ENCODE measurements at regions not wholly inside any gene's neighbourhood (a gene's known extent, or its start where the extent isn't known, plus 50 kb on each side); places are given as distances from the start of the nearest gene placed in this dataset.

GRCh38 chr11:87438416-87438815 is 400.7 kb downstream of the TMEM135 start:
- DNase-seq (ENCODE audit: low spot score): no peak
- TF ChIP-seq CTCF (IDR thresholded peaks at IDR 0.05) (no peak), EZH2 (IDR thresholded peaks at IDR 0.05) (no peak)
- Histone ChIP-seq H3K9me3 (ENCODE audit: low read depth) (no peaks in the 10 kb centered on the region), H3K9ac (no peak overlapping the region), H3K36me3 (no peaks in the 10 kb centered on the region), H3K4me3 (no peak overlapping the region), H3K27me3 (no peaks in the 10 kb centered on the region), H3F3A (ENCODE audit: low read depth) (no peaks in the 10 kb centered on the region), H3K79me2 (ENCODE audit: low read depth) (no peaks in the 10 kb centered on the region), H2AFZ (replicated peaks) (no peak overlapping the region), H3K4me2 (no peak overlapping the region), H4K20me1 (ENCODE audit: low read depth) (no peaks in the 10 kb centered on the region), H3K4me1 (no peaks in the 10 kb centered on the region), H3K27ac (no peak overlapping the region)
- no peak overlapping the region for H3K27ac Mint-ChIP-seq
- no peaks in the 10 kb centered on the region for H3K4me1 Mint-ChIP-seq
- H3K9me3 Mint-ChIP-seq: no peaks in the 10 kb centered on the region
- peaks cover 4% of the 10 kb centered on the region for H3K27me3 Mint-ChIP-seq (ENCODE audit: insufficient read depth, low read depth)
- H3K4me3 Mint-ChIP-seq: no peak overlapping the region
- H3K36me3 Mint-ChIP-seq: no peaks in the 10 kb centered on the region

- Histone ChIP-seq H2AFZ (replicated peaks) (no peak overlapping the region), H3F3A (ENCODE audit: low read depth) (no peaks in the 10 kb centered on the region), H4K20me1 (ENCODE audit: low read depth) (no peaks in the 10 kb centered on the region), H3K27ac (no peak overlapping the region), H3K4me3 (no peak overlapping the region), H3K4me1 (no peaks in the 10 kb centered on the region), H3K27me3 (no peaks in the 10 kb centered on the region), H3K9ac (no peak overlapping the region), H3K9me3 (ENCODE audit: low read depth) (no peaks in the 10 kb centered on the region), H3K4me2 (no peak overlapping the region), H3K79me2 (ENCODE audit: low read depth) (no peaks in the 10 kb centered on the region), H3K36me3 (no peaks in the 10 kb centered on the region)
- DNase-seq (ENCODE audit: low spot score): no peak
- Mint-ChIP-seq H3K36me3 (no peaks in the 10 kb centered on the region), H3K9me3 (no peaks in the 10 kb centered on the region), H3K4me1 (no peaks in the 10 kb centered on the region), H3K4me3 (no peak overlapping the region), H3K27me3 (ENCODE audit: insufficient read depth, low read depth) (peaks cover 4% of the 10 kb centered on the region), H3K27ac (no peak overlapping the region)
- no peak for TF ChIP-seq EZH2phosphoT487 (IDR thresholded peaks at IDR 0.05)
- TF ChIP-seq CTCF (IDR thresholded peaks at IDR 0.05): no peak
- TF ChIP-seq EZH2 (IDR thresholded peaks at IDR 0.05): no peak
These were observed 400.1 kb downstream of the TMEM135 start for GRCh38 chr11:87437844-87438223.

GRCh38 chr11:87437133-87437843 is 399.6 kb downstream of the TMEM135 start:
- Histone ChIP-seq H3K27me3 (no peaks in the 10 kb centered on the region), H3K9ac (no peak overlapping the region), H3F3A (ENCODE audit: low read depth) (no peaks in the 10 kb centered on the region), H3K79me2 (ENCODE audit: low read depth) (no peaks in the 10 kb centered on the region), H3K9me3 (ENCODE audit: low read depth) (no peaks in the 10 kb centered on the region), H3K4me3 (no peak overlapping the region), H3K4me2 (no peak overlapping the region), H3K27ac (no peak overlapping the region), H3K36me3 (no peaks in the 10 kb centered on the region), H2AFZ (replicated peaks) (no peak overlapping the region), H3K4me1 (no peaks in the 10 kb centered on the region), H4K20me1 (ENCODE audit: low read depth) (no peaks in the 10 kb centered on the region)
- peaks cover 3% of the 10 kb centered on the region for H3K4me1 Mint-ChIP-seq
- DNase-seq (ENCODE audit: low spot score): no peak
- no peak overlapping the region for H3K4me3 Mint-ChIP-seq
- TF ChIP-seq EZH2phosphoT487 (IDR thresholded peaks at IDR 0.05) (no peak), CTCF (IDR thresholded peaks at IDR 0.05) (no peak), EZH2 (IDR thresholded peaks at IDR 0.05) (no peak)
- no peak overlapping the region for H3K27ac Mint-ChIP-seq
- H3K9me3 Mint-ChIP-seq: no peaks in the 10 kb centered on the region
- H3K36me3 Mint-ChIP-seq: no peaks in the 10 kb centered on the region
- H3K27me3 Mint-ChIP-seq (ENCODE audit: insufficient read depth, low read depth): peaks cover 4% of the 10 kb centered on the region
